ENCODE measurements at regions not wholly inside any gene's neighbourhood (a gene's known extent, or its start where the extent isn't known, plus 50 kb on each side); places are given as distances from the start of the nearest gene placed in this dataset.

- TF ChIP-seq, protein P1, sequence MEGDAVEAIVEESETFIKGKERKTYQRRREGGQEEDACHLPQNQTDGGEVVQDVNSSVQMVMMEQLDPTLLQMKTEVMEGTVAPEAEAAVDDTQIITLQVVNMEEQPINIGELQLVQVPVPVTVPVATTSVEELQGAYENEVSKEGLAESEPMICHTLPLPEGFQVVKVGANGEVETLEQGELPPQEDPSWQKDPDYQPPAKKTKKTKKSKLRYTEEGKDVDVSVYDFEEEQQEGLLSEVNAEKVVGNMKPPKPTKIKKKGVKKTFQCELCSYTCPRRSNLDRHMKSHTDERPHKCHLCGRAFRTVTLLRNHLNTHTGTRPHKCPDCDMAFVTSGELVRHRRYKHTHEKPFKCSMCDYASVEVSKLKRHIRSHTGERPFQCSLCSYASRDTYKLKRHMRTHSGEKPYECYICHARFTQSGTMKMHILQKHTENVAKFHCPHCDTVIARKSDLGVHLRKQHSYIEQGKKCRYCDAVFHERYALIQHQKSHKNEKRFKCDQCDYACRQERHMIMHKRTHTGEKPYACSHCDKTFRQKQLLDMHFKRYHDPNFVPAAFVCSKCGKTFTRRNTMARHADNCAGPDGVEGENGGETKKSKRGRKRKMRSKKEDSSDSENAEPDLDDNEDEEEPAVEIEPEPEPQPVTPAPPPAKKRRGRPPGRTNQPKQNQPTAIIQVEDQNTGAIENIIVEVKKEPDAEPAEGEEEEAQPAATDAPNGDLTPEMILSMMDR (IDR thresholded peaks at IDR 0.05; ENCODE audit: insufficient read depth, low read depth, low read length, missing control alignments) = no peak
- no peak for DNase-seq (ENCODE audit: low read depth)
Observed at GRCh38 chr4:79609817-79610216, 201.8 kb upstream of the GK2 start.

DNA sequence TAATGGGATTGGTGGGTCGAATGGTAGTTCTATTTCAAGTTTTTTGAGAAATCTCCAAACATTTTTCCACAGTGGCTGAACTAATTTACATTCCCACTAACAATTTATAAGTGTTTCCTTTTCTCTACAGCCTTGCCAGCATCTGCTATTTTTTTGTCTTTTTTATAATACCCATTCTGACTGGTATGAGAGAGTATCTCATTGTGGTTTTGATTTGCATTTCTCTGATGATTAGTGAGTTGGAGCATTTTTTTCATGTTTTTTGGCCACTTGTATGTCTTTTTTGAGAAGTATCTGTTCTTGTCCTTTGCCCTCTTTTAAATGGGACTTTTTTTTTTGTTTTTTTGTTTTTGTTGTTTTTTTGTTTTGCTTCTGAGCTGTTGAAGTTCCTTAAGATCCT is 200.0 kb upstream of the GK2 start:
- no peak overlapping the region for H3K4me3 ChIP-seq (ENCODE audit: low read depth, low read length)
- TF ChIP-seq, protein P1 (IDR thresholded peaks at IDR 0.05; ENCODE audit: insufficient read depth, low read depth, low read length, missing control alignments) = no peak
- DNase-seq (ENCODE audit: low read depth) = no peak

More at GRCh38 chr4:79609817-79610216, 201.8 kb upstream of the GK2 start:
- H3K4me3 ChIP-seq (ENCODE audit: low read depth, low read length) = no peak overlapping the region

GRCh38 chr4:79604152-79604551 is 196.1 kb upstream of the GK2 start:
- no peak for DNase-seq (ENCODE audit: low read depth)
- H3K4me3 ChIP-seq (ENCODE audit: low read depth, low read length) = no peak overlapping the region
- TF ChIP-seq, protein P1 (IDR thresholded peaks at IDR 0.05; ENCODE audit: insufficient read depth, low read depth, low read length, missing control alignments) = no peak

DNA sequence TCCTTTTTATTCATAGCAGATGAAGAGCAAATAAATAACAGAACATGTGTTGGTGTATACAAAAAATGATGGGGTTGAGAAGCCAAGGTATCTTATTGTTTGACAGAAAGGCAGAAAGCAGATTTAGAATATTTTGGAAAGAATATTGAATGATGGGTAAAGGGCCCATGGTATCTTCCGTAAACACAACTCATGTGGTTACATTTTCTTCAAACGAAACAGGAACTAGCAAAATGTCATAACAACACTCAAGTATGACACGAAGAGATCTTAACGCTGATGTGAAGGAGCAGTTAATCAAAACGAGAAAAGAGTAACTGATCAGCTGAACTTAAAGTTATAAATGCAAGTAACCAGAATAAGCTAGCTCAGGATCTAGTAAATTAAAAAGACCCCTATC is 195.7 kb upstream of the GK2 start:
- TF ChIP-seq, protein P1 (IDR thresholded peaks at IDR 0.05; ENCODE audit: insufficient read depth, low read depth, low read length, missing control alignments) = no peak
- no peak overlapping the region for H3K4me3 ChIP-seq (ENCODE audit: low read depth, low read length)
- DNase-seq (ENCODE audit: low read depth) = peak; percentile 18

DNA sequence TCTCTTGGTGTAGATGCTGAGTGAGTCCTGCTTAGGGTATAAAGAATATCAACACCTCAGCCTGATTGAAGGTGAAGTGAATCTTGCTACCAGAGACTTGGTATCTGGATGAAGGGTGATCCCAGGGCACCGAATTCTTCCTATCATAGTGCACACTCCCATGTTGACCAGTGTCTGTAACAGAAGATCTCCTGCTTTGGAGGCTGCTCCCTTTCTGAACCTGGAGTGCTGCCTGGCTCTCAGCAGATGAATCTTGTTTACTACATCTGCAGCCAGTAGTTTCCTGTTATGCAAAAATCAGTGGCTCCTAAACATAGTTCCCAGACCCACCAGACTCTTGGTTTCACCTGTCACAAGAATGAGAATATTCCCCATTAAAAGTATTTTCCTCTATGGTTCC is 191.7 kb upstream of the GK2 start:
- TF ChIP-seq, protein P1 (IDR thresholded peaks at IDR 0.05; ENCODE audit: insufficient read depth, low read depth, low read length, missing control alignments) = no peak
- H3K4me3 ChIP-seq (ENCODE audit: low read depth, low read length) = no peak overlapping the region
- no peak for DNase-seq (ENCODE audit: low read depth)

- TF ChIP-seq, protein P1 (IDR thresholded peaks at IDR 0.05; ENCODE audit: insufficient read depth, low read depth, low read length, missing control alignments) = no peak
- H3K4me3 ChIP-seq (ENCODE audit: low read depth, low read length) = no peak overlapping the region
- no peak for DNase-seq (ENCODE audit: low read depth)
Observed at GRCh38 chr4:79598801-79599200, 190.8 kb upstream of the GK2 start.

DNA sequence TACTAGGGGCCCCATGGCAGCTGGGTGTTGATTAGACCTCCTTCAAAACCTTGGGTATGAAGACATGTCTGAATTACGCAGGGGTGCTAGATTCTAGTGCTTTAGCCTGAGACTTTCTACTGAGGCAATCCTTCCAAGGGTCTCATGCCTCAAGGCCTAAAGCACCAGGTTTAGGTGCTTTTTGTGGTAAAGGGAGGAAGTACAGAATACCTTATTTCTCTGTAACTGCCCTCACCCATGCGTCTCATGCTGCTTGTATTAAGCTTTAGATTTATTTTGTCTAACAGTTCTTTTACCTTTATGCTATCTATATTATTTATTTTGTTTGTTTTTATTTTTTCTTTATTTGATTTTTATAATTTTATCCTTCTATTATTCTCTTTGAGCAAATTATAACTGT is 190.2 kb upstream of the GK2 start:
- DNase-seq (ENCODE audit: low read depth) = no peak
- no peak overlapping the region for H3K4me3 ChIP-seq (ENCODE audit: low read depth, low read length)
- TF ChIP-seq, protein P1 (IDR thresholded peaks at IDR 0.05; ENCODE audit: insufficient read depth, low read depth, low read length, missing control alignments) = no peak
